ENCODE measurements at regions not wholly inside any gene's neighbourhood (a gene's known extent, or its start where the extent isn't known, plus 50 kb on each side); places are given as distances from the start of the nearest gene placed in this dataset.
"Not testable (repeated sequence)": the region's sequence is repeated elsewhere in the genome, so short reads cannot be mapped to it uniquely, and the experiment has no call there.

- DNase-seq (ENCODE audit: low spot score): peak; percentile 41
Measured at GRCh38 chr16:88242312-88243295, 140.2 kb upstream of the ZNF469 start.

GRCh38 chr16:88243921-88244320, 138.8 kb upstream of the ZNF469 start:
- DNase-seq (ENCODE audit: low spot score): not testable (repeated sequence)

DNA sequence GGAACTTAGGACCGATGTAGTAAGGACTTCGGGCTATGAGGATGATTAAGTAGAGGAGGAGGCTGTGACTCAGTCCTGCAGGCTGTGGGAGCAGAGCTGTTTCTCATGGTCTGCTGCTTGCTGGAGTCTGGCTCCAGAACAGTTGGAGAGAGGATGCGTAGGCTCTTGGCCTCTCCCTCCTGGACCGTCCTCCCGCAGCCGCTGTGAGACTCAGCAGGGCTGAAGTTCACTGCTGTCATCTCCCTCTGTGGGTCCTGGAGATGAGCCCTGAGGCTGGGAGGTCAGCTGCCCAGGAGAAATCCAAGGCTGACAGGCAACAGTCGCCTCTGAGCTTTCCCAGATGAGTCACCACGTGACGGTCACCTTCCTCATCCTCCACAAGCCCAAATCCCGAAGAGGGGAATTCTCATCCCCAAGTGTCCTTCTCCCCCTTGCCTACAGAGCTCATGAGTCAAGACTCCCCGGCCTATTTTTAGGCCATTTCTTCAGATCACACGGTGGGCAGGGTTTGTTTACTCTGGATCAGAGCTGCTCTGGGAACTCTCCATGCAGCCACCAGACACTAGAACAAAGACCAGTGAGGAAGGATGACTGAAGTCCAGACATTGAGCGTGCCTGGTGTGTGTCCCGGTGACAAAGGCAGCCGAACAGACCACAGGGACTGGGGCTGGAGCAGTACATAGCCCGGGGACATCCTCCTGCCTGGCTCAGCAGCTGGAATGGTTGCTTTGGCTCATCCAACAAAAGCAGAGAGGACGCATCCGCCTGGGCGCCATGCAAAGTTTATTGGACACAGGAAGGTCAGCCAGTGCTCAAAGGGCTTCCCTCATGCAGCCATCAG, 137.3 kb upstream of the ZNF469 start:
- DNase-seq (ENCODE audit: low spot score): peak; percentile 80

- DNase-seq (ENCODE audit: low spot score): not testable (repeated sequence)
Measured at GRCh38 chr16:88246955-88247582, 135.7 kb upstream of the ZNF469 start.

- not testable (repeated sequence) for DNase-seq (ENCODE audit: low spot score)
Measured at GRCh38 chr16:88247583-88247966, 135.2 kb upstream of the ZNF469 start.

GRCh38 chr16:88248761-88249160, 134.0 kb upstream of the ZNF469 start:
- not testable (repeated sequence) for DNase-seq (ENCODE audit: low spot score)

- not testable (repeated sequence) for DNase-seq (ENCODE audit: low spot score)
Measured at GRCh38 chr16:88250381-88250780, 132.4 kb upstream of the ZNF469 start.

DNA sequence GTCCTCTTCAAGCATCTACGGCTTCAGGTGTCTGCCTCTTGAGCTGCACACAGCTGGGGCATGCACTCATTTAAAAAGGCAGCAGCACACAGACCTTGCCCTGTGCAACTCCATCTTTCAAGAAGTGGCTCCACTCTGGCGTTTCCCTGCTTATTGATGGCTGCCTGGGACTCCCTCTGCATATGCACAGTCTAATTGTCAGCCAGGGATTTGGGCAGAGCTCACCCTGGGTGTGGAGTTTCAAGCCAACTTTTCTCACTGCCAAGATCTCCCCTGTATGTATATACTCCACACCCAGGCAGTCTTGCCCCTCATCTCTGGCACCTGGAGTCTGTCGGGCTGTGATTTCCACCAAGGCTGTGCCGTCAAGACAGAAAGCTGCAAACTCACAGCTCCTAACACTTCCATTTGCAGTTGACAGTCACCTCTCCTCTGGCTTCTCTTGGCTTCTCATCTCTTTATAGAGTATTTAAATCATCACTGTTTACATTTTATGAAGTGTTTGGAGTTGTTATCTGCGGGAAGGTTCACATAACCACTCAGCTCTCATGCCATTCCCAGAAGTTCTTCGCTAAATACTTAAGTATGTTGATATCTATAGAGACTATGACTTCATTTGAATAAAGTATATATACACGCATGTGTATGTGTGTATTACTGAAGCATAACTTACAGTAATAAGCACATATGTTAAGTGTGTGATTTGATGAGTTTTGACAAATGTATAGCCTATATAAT, 130.5 kb upstream of the ZNF469 start:
- not testable (repeated sequence) for DNase-seq (ENCODE audit: low spot score)

- DNase-seq (ENCODE audit: low spot score): not testable (repeated sequence)
Measured at GRCh38 chr16:88258141-88258540, 124.6 kb upstream of the ZNF469 start.

DNA sequence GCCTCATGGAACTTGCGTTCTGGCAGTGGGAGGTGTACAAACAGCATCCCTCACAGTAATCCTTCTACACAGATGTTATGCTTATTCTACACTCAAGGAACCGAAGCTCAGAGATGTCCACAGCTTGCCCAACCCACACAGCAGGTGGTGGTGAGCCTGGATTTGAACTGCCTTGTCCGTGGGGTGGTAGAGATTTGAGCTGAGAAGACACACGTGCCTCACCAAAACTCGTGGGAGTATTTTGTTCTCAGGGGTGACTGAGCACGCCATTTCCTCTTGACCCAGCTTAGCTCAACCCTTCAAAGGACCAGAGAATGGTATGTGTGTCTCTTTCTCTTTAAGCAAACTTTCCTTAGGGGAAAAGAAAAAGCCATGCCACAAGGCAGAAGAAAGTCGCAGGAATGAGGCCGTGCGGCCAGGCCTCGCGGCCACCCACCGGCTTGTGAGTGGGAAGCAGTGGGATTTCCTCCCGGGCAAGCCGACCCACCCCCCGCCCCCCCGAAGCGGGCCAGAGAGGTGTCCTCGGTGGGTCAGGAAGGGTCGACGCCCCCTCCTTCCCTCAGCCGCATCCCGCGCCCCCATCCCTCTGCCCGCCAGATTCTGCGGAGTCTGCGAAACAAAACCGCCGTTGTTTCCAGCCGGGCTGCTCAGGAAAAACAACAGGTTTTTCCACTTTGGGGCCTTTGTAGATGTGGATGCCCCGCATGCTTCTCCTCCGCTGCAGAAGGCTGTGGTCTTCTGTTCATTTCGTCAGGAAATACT, 123.8 kb upstream of the ZNF469 start:
- not testable (repeated sequence) for DNase-seq (ENCODE audit: low spot score)

GRCh38 chr16:88259538-88259937, 123.2 kb upstream of the ZNF469 start:
- DNase-seq (ENCODE audit: low spot score): not testable (repeated sequence)

GRCh38 chr16:88260146-88260545, 122.6 kb upstream of the ZNF469 start:
- DNase-seq (ENCODE audit: low spot score): not testable (repeated sequence)

- not testable (repeated sequence) for DNase-seq (ENCODE audit: low spot score)
Measured at GRCh38 chr16:88260881-88261665, 121.7 kb upstream of the ZNF469 start.

DNA sequence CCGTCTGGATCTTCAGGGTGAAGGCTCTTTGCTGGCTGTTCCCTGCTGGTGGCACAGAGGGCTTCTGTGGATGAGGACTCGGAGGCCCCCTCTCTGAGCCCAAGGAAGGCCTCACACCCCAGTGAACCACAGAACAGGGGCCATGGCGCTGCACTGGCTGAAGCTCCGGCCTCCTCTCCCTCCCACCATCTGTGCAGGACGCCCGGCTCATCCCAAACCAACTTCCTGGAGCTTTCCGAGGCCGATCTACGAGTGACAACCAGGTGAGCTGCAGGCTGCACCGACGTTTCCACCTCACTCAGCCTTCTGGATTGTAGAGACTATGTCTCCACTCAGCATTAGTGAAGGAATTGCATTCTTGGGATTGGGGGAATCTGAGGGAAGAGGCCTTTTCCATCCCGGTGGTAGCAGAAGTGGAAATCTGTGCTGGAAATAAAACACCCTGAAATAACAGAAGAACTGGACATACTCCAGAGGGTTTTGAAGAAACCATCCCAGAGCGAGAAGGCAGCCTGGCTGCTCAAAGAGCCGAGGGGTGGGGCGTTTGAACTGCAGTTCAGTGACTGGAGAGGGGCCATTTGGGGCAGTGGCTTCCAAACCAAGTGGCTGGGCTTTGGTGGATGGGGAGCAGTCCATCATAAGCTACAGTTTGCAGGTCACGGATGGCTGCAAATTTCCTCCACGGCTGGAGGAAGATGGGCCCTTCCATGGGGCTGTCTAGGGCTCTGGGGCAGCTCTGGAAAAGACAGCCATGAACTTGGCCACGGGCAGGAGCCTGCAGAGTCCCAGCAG, 120.7 kb upstream of the ZNF469 start:
- not testable (repeated sequence) for DNase-seq (ENCODE audit: low spot score)

DNA sequence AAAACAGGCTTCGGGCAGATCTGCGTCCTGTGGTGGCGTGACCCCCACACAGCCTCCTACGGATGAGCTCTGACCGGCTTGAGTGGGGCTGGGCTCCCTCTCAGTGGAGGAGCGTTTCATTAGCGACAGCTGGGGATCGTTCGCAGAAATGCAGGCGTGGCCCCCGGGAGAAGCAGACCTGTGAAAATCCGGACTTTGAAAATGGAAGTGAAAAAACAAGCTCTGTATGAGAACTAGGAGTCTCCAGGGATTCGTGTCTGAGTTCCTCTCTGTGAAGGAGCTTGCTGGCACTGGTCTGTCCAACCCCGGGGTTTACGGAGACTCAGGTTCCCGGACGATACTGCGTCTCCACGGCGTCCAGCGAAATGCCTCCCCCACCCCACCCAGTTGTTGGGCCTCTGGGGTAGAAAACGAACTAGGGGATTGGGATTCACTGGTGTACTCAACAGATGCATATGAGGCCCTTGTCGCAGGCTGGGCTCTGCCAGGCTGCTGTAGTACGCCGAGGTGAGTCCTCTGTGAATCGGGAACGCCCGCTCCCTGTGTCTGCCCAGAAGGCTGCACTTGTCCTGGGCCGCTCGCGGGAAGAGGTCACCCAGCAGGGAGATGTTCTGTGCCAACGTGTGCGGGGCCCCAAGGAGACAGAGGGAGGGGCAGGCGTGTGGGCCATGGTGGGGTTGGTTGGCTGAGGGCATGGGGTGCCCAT, 119.7 kb upstream of the ZNF469 start:
- peak; percentile 51 for DNase-seq (ENCODE audit: low spot score)

DNA sequence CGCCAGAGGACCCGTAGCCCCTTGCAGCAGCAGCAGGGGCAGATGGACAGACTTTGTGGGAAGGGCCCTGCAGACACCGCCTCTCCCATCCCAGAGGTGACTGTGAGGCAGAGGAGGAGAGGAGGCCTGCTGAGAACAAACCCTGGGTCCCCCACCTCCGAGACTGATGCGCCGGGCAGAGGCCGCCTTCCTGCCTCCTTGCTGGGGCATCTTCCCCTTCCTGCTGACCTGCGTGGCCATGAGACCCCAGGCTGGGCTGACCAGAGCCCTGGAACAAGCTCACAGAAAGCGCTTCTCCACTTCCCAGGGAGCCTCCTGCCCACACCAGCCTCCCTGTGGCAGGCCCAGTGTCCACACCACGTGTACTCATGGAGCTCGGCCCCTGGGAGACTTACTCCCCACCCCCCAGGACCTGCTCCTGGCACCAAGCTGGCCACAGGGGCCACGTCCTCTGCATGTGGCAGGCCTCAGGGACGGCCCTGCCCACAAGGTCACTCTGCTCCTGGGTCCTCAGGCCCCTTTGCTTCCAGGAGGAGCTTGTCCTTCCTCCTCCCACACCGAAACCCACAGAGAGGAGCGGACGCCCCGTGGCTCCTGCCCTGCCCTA, 119.0 kb upstream of the ZNF469 start:
- DNase-seq (ENCODE audit: low spot score): not testable (repeated sequence)

GRCh38 chr16:88264641-88265285, 118.0 kb upstream of the ZNF469 start:
- DNase-seq (ENCODE audit: low spot score): peak; percentile 97
